Esophagus (tissue), 2 donors: ENCODE measurements at regions not wholly inside any gene's neighbourhood (a gene's known extent, or its start where the extent isn't known, plus 50 kb on each side); places are given as distances from the start of the nearest gene placed in this dataset.
"Not testable (repeated sequence)": the region's sequence is repeated elsewhere in the genome, so short reads cannot be mapped to it uniquely, and the experiment has no call there.

Experiments
- H3K27ac ChIP-seq, 2 donors: one replicate each; pipeline ENCODE4 v1.5.1; 2013; ENCODE audit warnings: low read depth in 2 of 2, mild to moderate bottlenecking in 2 of 2, inconsistent platforms in 1 of 2, low read length in 1 of 2, moderate library complexity in 1 of 2
- H3K27me3 ChIP-seq, 2 donors: one replicate each; pipeline ENCODE4 v1.6.1; 2013; ENCODE audit warnings: low read length in 2 of 2, control low read depth in 1 of 2, mild to moderate bottlenecking in 1 of 2; ENCODE audit not compliant: insufficient read depth in 2 of 2, control insufficient read depth in 1 of 2
- H3K36me3 ChIP-seq, 2 donors: one replicate each; pipeline ENCODE4 v1.6.1; 2013; ENCODE audit warnings: low read length in 1 of 2; ENCODE audit not compliant: control insufficient read depth in 2 of 2, insufficient read depth in 2 of 2
- H3K4me1 ChIP-seq, 2 donors: one replicate each; pipeline ENCODE4 v1.6.1; 2013; ENCODE audit warnings: low read length in 1 of 2; ENCODE audit not compliant: control insufficient read depth in 2 of 2, insufficient read depth in 2 of 2
- H3K4me3 ChIP-seq, 2 donors: one replicate each; pipeline ENCODE4 v1.5.1; 2013; ENCODE audit warnings: low read length in 2 of 2, mild to moderate bottlenecking in 2 of 2, low read depth in 1 of 2, moderate library complexity in 1 of 2
- H3K9me3 ChIP-seq, 2 donors: one replicate each; pipeline ENCODE4 v1.6.1; 2013; ENCODE audit warnings: mild to moderate bottlenecking in 2 of 2, low read depth in 1 of 2, low read length in 1 of 2, moderate library complexity in 1 of 2; ENCODE audit not compliant: control insufficient read depth in 2 of 2, insufficient read depth in 1 of 2
- WGBS, 2 donors: extraction: QIAGEN DNeasy Blood & Tissue Kit; methylation state at CpG; one replicate each; pipeline ENCODE4 v1.1.7; 2013; 5-methylcytosine and 5-hydroxymethylcytosine counted together
- donor health status: healthy with polysubstance abuse.
- donor health status: Bipolar disorder and iron deficiency.

DNA sequence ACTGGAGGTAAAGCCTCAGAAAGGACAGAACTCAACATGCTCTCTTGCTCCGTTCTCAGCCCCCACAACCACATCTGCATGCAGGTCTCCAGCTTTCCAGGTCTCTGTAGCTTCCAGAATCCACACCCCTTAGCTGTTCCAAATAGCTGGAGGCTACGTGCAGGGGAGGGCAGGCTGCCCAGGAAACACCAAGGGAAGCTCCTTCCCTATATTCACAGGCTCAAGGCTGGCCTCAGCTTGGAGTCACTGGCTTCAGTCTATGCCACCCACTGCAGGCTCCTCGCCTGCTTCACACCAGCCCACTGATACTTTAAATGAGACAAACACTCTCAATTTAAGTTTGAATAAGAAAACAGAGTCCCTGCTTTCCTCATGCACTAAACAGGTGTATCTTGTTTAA is 73.3 kb downstream of the ASCL4 start:
- Histone ChIP-seq H3K36me3 (no peaks in the 10 kb centered on the region), H3K4me1 (peaks cover 7 to 21% of the 10 kb centered on the region in 2 donors), H3K27ac (no peak overlapping the region), H3K4me3 (no peak overlapping the region), H3K27me3 (peaks cover 0 to 16% of the 10 kb centered on the region in 2 donors), H3K9me3 (no peaks in the 10 kb centered on the region)
- 23 to 48% methylated on average over 3 of the region's 3 CpGs for WGBS, 2 donors

DNA sequence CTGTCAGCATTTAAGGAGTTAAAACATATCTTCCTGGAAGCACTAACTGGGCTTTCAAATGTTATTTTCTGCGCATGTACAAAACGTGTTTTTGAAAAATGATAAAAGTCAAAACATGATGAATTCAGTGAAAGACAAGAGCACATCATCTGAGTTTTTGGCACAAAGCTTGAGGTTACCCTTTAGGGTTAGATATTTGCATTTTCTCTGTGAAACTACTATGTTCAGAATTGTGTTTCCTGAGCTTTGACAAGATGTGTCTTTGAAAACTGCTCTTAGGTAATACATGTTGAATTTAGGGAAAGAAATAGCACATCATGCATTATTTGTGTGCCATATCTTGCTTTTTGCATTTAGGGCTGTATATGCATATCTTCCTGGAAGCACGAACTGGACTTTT is 79.0 kb downstream of the ASCL4 start:
- Histone ChIP-seq H3K4me1 (no peaks in the 10 kb centered on the region), H3K27me3 (peaks cover 0 to 8% of the 10 kb centered on the region in 2 donors), H3K9me3 (no peaks in the 10 kb centered on the region), H3K4me3 (no peak overlapping the region), H3K36me3 (no peaks in the 10 kb centered on the region), H3K27ac (no peak overlapping the region)
- WGBS, 2 donors, result 31 to 36% methylated on average over 3 of the region's 3 CpGs

DNA sequence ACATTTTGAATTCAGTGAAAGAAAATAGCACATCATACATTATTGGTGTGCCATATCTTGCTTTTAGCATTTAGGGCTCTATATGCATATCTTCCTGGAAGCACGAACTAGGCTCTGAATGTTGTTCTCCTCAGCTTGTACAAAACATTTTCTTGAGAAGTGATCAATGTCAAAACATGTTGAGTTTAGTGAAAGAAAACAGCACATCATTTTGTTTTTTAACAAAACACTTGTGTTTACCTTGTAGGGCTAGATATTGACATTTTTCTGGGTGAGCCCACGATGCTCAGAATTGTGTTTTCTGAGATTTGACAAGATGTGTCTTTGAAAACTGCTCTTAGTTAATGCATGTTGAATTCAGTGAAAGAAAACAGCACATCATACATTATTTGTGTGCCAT is 81.0 kb downstream of the ASCL4 start:
- Histone ChIP-seq H3K4me1 (no peaks in the 10 kb centered on the region), H3K4me3 (no peak overlapping the region), H3K27ac (no peak overlapping the region), H3K36me3 (no peaks in the 10 kb centered on the region), H3K9me3 (no peaks in the 10 kb centered on the region), H3K27me3 (no peaks in the 10 kb centered on the region)
- 75 to 87% methylated on average over 2 of the region's 2 CpGs for WGBS, 2 donors

DNA sequence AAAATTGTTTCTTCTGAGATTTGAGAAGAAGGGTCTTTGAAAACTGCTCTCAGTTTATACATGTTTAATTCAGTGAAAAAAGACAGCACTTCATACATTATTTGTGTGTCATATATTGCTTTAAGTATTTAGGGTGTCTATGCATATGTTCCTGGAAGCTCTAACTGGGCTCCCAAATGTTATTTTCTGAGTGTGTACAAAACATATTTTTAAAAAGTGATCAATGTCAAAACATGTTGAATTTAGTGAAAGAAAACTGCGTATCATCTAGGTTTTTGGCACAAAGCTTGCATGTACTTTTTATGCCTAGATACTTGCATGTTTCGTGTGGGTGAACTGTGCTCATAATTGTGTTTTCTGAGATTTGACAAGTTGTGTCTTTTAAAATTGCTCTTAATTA is 81.6 kb downstream of the ASCL4 start:
- no peaks in the 10 kb centered on the region for H3K36me3 ChIP-seq
- 43 to 58% methylated on average over 2 of the region's 2 CpGs for WGBS, 2 donors
- H3K27me3 ChIP-seq, result no peaks in the 10 kb centered on the region
- no peak overlapping the region for H3K27ac ChIP-seq
- no peaks in the 10 kb centered on the region for H3K9me3 ChIP-seq
- no peaks in the 10 kb centered on the region for H3K4me1 ChIP-seq
- H3K4me3 ChIP-seq, result no peak overlapping the region

DNA sequence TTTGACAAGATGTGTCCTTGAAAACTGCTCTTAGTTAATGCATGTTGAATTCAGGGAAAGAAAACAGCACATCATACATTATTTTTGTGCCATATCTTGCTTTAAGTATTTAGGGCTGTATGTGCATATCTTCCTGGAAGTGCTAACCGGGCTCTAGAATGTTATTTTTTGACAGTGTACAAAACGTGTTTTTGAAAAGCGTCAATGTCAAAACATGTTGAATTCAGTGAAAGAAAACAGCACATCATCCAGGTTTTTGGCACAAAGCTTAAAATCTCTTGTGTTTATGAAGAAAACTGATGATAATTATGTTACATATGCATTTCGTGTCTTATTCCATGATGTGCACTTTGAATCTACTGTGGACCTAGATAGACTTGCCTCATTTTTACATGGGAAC is 82.7 kb downstream of the ASCL4 start:
- H3K4me3 ChIP-seq, result no peak overlapping the region
- no peaks in the 10 kb centered on the region for H3K4me1 ChIP-seq
- no peaks in the 10 kb centered on the region for H3K36me3 ChIP-seq
- H3K27me3 ChIP-seq, result no peaks in the 10 kb centered on the region
- 69 to 78% methylated on average over 4 of the region's 4 CpGs for WGBS, 2 donors
- H3K9me3 ChIP-seq, result no peaks in the 10 kb centered on the region
- H3K27ac ChIP-seq, result no peak overlapping the region

DNA sequence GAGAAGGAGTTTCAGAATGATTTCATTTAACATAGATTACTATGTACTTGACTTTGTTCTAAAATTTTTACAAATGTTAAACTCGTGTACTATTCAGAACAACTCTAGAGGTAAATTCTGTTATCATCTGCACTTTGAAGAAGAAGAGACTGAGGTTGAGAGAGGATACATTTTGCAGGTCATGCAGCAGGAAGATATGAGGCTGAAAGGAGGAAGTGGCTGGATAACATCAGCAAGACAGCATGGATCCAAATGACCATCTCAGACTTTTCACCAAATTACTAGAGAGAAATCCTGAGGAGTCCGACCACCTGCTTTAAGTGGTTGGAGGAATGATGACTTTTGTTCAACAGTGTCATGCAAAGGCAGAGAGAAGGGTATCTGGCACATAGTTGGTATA is 84.9 kb downstream of the ASCL4 start:
- Histone ChIP-seq H3K9me3 (no peaks in the 10 kb centered on the region), H3K27me3 (no peaks in the 10 kb centered on the region), H3K36me3 (no peaks in the 10 kb centered on the region), H3K27ac (no peak overlapping the region), H3K4me3 (no peak overlapping the region), H3K4me1 (peaks cover 0 to 2% of the 10 kb centered on the region in 2 donors)
- 63 to 70% methylated on average over 2 of the region's 2 CpGs for WGBS, 2 donors

DNA sequence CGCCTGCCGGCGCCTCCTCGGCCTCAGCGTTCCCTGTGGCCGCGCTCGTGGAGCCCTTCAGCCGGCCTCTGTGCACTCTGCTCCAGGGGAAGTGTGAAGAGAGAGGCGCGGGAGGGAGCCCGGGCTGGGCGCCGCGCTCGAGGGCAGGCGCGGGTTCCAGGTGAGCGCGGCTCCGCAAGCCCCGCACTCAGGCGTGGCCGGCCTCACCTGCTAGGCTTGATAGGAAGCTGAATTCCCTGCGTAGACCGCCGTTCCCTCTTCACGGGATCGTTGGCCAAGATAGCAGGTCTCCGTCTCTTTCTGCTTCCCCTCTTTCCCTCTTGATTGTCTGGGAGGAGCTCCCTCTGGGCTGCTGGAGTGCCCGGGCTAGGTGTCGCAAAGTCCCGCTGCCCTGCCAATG is 89.7 kb downstream of the ASCL4 start:
- peaks cover 0 to 2% of the 10 kb centered on the region in 2 donors for H3K4me1 ChIP-seq
- H3K4me3 ChIP-seq, result peak overlapping the region in 1 of 2 donors; percentile 13
- H3K36me3 ChIP-seq, result no peaks in the 10 kb centered on the region
- no peak overlapping the region for H3K27ac ChIP-seq
- no peaks in the 10 kb centered on the region for H3K27me3 ChIP-seq
- no peaks in the 10 kb centered on the region for H3K9me3 ChIP-seq
- 19 to 25% methylated on average over 33 of the region's 33 CpGs for WGBS, 2 donors

DNA sequence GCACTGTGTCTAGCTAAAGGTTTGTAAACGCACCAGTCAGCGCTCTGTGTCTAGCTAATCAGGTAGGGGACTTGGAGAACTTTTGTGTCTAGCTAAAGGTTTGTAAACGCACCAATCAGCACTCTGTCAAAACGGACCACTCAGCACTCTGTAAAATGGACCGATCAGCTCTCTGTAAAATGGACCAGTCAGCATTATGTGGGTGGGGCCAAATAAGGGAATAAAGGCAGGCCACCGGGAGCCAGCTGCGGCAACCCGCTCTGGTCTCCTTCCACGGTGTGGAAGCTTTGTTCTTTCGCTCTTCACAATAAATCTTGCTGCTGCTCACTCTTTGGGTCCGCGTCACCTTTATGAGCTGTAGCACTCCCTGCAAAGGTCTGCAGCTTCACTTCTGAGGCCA is 90.2 kb downstream of the ASCL4 start:
- 75 to 76% methylated on average over 12 of the region's 12 CpGs for WGBS, 2 donors
- not testable (repeated sequence) for H3K27me3 ChIP-seq, H3K27ac ChIP-seq, H3K4me3 ChIP-seq, H3K36me3 ChIP-seq, H3K4me1 ChIP-seq, H3K9me3 ChIP-seq

DNA sequence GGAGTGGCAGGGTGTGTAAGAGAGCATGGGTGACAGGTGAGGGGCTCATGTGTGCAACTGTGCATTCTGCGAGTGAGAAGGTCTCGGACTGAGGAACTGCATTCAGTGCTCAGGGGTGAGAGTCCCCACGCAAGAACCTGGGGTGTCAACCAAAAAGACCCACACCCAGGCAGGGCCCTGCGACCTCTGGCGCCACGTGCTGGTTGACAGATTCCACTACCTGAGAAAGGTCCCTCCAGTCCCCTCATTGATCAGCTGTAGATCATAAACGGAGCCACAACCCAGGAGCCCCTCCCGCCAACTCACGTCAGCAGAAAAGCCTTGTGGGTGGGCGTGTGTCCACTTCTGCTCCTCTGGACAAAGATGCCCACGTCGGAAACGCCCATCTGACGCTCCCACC is 98.7 kb downstream of the ASCL4 start:
- no peak overlapping the region for H3K4me3 ChIP-seq
- no peaks in the 10 kb centered on the region for H3K27me3 ChIP-seq
- H3K36me3 ChIP-seq, result no peaks in the 10 kb centered on the region
- no peaks in the 10 kb centered on the region for H3K9me3 ChIP-seq
- WGBS, 2 donors, result 53 to 55% methylated on average over 14 of the region's 14 CpGs
- H3K4me1 ChIP-seq, result no peaks in the 10 kb centered on the region
- no peak overlapping the region for H3K27ac ChIP-seq

DNA sequence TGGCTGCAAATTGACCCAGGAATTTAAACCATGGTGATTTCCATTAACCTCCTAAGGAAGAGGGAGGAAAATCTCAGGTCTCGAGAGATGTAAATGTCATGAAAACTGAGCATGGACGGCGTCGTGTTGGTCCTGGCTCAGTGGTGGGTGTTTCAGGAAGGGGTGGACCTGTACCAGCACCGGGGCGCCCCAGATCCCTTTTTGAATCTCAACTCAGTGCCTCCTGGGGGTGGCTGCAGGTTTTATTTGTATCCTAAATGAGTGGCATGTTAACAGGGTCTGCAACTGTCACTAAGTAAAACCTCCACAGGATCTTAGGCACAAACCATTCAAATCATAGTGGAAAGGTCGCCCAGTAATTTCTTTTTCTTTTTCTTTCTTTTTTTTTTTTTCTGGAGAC is 101.3 kb downstream of the ASCL4 start:
- Histone ChIP-seq H3K36me3 (no peaks in the 10 kb centered on the region), H3K4me1 (no peaks in the 10 kb centered on the region), H3K27ac (no peak overlapping the region), H3K9me3 (no peaks in the 10 kb centered on the region), H3K4me3 (no peak overlapping the region), H3K27me3 (no peaks in the 10 kb centered on the region)
- WGBS, 2 donors, result 65 to 75% methylated on average over 7 of the region's 7 CpGs
